Keratinocyte (primary cell): ENCODE measurements at regions not wholly inside any gene's neighbourhood (a gene's known extent, or its start where the extent isn't known, plus 50 kb on each side); places are given as distances from the start of the nearest gene placed in this dataset.

ENCODE experiments used
- DNase-seq: peaks from one replicate; pipeline ENCODE4 v3.0.0-alpha.2; 2011; ENCODE audit warnings: low read depth, missing footprints, low spot score
- FAIRE-seq: peaks from 2 replicates; lab custom pipeline; 2011; peaks lifted over from hg19 to GRCh38; lab: Jason Lieb, UNC
- H2AFZ ChIP-seq: 2 replicates; pipeline ENCODE4 v1.6.0; 2012; ENCODE audit warnings: low read length, control low read depth, inconsistent platforms; ENCODE audit not compliant: control insufficient read depth
- H3K27ac ChIP-seq: 2 replicates; pipeline ENCODE4 v1.5.1; 2011; ENCODE audit warnings: low read length; ENCODE audit not compliant: control insufficient read depth, insufficient read depth
- H3K27me3 ChIP-seq: 3 replicates; pipeline ENCODE4 v1.6.0; 2011; ENCODE audit warnings: low read length; ENCODE audit not compliant: control insufficient read depth, insufficient read depth; ENCODE audit errors: extremely low read depth
- H3K36me3 ChIP-seq, 2 experiments: 2 replicates in 1 of 2; 3 replicates in 1 of 2; pipeline ENCODE4 v1.5.1; 2011; ENCODE audit warnings: low read length in 2 of 2, mild to moderate bottlenecking in 1 of 2; ENCODE audit not compliant: control insufficient read depth in 2 of 2, insufficient read depth in 2 of 2; ENCODE audit errors: extremely low read depth in 1 of 2
- H3K4me1 ChIP-seq: 3 replicates; pipeline ENCODE4 v1.5.1; 2011; ENCODE audit warnings: low read length; ENCODE audit not compliant: control insufficient read depth, insufficient read depth; ENCODE audit errors: extremely low read depth
- H3K4me2 ChIP-seq: 3 replicates; pipeline ENCODE4 v1.6.0; 2011; ENCODE audit warnings: low read depth, low read length; ENCODE audit not compliant: control insufficient read depth, insufficient read depth; ENCODE audit errors: extremely low read depth
- H3K4me3 ChIP-seq, 3 experiments: fragments of 200-600 bp in 1 of 3; sonication (generic) in 1 of 3; 2 replicates in 2 of 3; 3 replicates in 1 of 3; pipeline ENCODE4 v1.5.1; 2011 to 2016; ENCODE audit warnings: low read length in 3 of 3, mild to moderate bottlenecking in 3 of 3, control low read depth in 2 of 3, inconsistent platforms in 1 of 3, low read depth in 1 of 3, mixed read lengths in 1 of 3, mixed run types in 1 of 3, moderate library complexity in 1 of 3; ENCODE audit not compliant: control insufficient read depth in 2 of 3, insufficient read depth in 2 of 3; ENCODE audit errors: extremely low read depth in 1 of 3
- H3K79me2 ChIP-seq: 2 replicates; pipeline ENCODE4 v1.6.0; 2012; ENCODE audit warnings: low read length; ENCODE audit not compliant: control insufficient read depth, insufficient read depth
- H3K9ac ChIP-seq: 3 replicates; pipeline ENCODE4 v1.6.0; 2011; ENCODE audit warnings: low read length; ENCODE audit not compliant: control insufficient read depth, insufficient read depth; ENCODE audit errors: extremely low read depth
- H3K9me1 ChIP-seq: 3 replicates; pipeline ENCODE4 v1.6.0; 2011; ENCODE audit warnings: low read length; ENCODE audit not compliant: control insufficient read depth, insufficient read depth; ENCODE audit errors: extremely low read depth
- H3K9me3 ChIP-seq: 2 replicates; pipeline ENCODE4 v1.5.1; 2012; ENCODE audit warnings: low read depth, low read length; ENCODE audit not compliant: control insufficient read depth
- H4K20me1 ChIP-seq: 3 replicates; pipeline ENCODE4 v1.6.0; 2011; ENCODE audit warnings: low read length; ENCODE audit not compliant: control insufficient read depth, insufficient read depth; ENCODE audit errors: extremely low read depth
- EZH2 ChIP-seq: IDR thresholded peaks from one replicate; pipeline ENCODE4 v1.6.1; 2012; ENCODE audit warnings: inconsistent platforms, mild to moderate bottlenecking, low read length, moderate library complexity
- dilution Hi-C: fragments of 300-500 bp; cut with MboI; formaldehyde crosslinking; loops from one replicate; pipeline ENCODE4 v1.7.0; 2020; ENCODE audit warnings: low sequenced_read_pairs; ENCODE audit not compliant: extremely low pct_ligation_motif_present
- TF ChIP-seq, protein P1 (sequence below), 3 experiments: IDR thresholded peaks in 1 of 3; conservative IDR thresholded peaks in 1 of 3; optimal IDR thresholded peaks in 1 of 3; 2 replicates in 2 of 3; 3 replicates in 1 of 3; pipeline versions ENCODE3 to v1.5.1; 2011; ENCODE audit warnings: low read length in 3 of 3, mild to moderate bottlenecking in 3 of 3, moderate library complexity in 2 of 3, control low read depth in 1 of 3, inconsistent platforms in 1 of 3; ENCODE audit not compliant: insufficient read depth in 2 of 3; ENCODE audit errors: extremely low read depth in 1 of 3

DNA sequence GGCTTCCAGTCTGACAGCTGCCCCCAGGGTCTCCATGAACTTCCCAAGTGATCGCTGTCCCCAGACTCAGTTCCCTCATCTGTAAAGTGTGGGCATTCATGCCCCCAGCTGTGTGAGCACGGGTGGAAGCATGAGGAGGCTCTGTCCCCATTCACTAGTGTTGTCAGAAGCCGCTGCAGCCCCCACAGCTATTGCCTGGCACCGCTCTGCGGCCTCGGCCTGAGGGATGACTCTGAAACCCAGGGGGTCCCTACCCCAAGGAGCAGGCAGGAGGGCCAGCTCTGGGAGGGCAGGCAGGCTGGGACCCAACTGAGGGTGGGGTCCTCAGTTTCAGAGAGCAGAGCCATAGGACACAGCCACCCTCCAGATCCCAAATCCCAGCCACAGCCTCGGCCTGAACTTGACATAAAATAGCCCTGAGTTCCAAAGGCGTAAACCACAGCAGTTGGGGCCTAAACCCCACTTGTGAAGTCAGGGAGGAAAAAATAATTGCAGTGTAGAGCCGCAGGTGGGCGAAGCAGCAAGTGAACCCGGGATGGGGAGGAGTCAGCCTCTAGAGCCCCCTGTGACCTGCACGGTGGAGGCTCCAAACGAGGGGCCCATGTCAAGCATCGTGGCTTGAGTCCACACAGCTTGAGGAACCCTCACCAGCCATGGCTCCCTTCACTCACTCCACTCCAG is 66.0 kb upstream of the ADAMTS2 start:
- no peak overlapping the region for H3K4me2 ChIP-seq
- H3K79me2 ChIP-seq, result no peaks in the 10 kb centered on the region
- H4K20me1 ChIP-seq, result no peaks in the 10 kb centered on the region
- no peaks in the 10 kb centered on the region for H3K9me1 ChIP-seq
- peaks cover 11% of the 10 kb centered on the region for H3K9me3 ChIP-seq
- no peak overlapping the region for H3K27ac ChIP-seq
- TF ChIP-seq EZH2, result no peak
- TF ChIP-seq, protein P1, sequence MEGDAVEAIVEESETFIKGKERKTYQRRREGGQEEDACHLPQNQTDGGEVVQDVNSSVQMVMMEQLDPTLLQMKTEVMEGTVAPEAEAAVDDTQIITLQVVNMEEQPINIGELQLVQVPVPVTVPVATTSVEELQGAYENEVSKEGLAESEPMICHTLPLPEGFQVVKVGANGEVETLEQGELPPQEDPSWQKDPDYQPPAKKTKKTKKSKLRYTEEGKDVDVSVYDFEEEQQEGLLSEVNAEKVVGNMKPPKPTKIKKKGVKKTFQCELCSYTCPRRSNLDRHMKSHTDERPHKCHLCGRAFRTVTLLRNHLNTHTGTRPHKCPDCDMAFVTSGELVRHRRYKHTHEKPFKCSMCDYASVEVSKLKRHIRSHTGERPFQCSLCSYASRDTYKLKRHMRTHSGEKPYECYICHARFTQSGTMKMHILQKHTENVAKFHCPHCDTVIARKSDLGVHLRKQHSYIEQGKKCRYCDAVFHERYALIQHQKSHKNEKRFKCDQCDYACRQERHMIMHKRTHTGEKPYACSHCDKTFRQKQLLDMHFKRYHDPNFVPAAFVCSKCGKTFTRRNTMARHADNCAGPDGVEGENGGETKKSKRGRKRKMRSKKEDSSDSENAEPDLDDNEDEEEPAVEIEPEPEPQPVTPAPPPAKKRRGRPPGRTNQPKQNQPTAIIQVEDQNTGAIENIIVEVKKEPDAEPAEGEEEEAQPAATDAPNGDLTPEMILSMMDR (optimal IDR thresholded peaks at IDR 0.05 in 1 of 3, IDR thresholded peaks at IDR 0.05 in 1 of 3, conservative IDR thresholded peaks at IDR 0.05 in 1 of 3; ENCODE audit: extremely low read depth in 1 of 3, insufficient read depth in 2 of 3, low read length in 3 of 3), result no peak
- no peak overlapping the region for H3K4me3 ChIP-seq
- H3K4me1 ChIP-seq, result no peaks in the 10 kb centered on the region
- DNase-seq (no peak), FAIRE-seq (no peak)
- H3K36me3 ChIP-seq, result no peaks in the 10 kb centered on the region
- H3K27me3 ChIP-seq, result no peaks in the 10 kb centered on the region
- H2AFZ ChIP-seq, result no peak overlapping the region
- H3K9ac ChIP-seq, result no peak overlapping the region
- dilution Hi-C loops, result no loop called here

DNA sequence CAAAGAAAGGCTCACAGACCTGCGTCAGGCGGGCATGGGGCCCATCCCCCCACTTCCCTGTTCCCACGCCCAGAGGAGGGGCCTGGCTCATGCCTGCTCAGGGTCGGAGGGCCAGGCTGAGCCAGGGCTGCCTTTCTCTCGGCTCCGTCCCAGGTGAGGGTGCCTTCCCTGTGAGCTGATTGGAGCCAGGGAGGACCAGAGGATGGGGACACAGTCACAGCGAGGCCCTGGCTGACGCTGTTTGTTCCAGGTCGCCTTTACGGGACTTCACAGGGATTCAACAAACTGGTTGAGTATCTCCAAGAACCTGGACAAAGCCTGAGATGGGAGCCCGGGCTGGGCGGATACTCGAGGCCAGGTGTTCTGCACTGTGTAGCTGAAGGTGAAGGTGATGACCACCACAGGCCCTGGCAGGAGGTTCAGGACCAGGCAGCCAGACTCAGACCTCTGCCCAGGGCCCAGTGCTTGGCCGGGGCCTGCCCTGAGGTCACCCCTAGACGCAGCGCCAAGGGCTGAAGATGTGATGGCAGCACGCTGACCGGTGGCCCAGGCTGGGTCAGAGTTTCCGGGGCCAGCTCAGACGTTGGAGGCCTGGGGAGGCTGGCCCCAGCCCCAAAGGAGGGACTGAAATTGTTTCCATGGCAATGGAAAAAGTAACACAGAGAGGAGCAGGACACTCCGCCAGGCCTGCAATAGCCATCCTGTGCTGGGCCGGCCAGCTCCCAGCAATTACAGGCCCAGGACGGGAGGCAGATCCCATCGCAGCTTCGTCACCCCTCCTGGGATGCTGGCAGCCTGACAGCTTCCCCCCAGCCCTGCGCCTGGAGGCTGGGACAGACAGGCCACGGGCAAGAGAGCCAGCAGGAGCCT is 65.3 kb upstream of the ADAMTS2 start:
- H3K9me3 ChIP-seq, result peaks cover 14% of the 10 kb centered on the region
- no peaks in the 10 kb centered on the region for H3K4me1 ChIP-seq
- no peak for DNase-seq
- no peak overlapping the region for H3K27ac ChIP-seq
- H2AFZ ChIP-seq, result no peak overlapping the region
- no peak for FAIRE-seq
- no peaks in the 10 kb centered on the region for H4K20me1 ChIP-seq
- TF ChIP-seq, protein P1 (optimal IDR thresholded peaks at IDR 0.05 in 1 of 3, IDR thresholded peaks at IDR 0.05 in 1 of 3, conservative IDR thresholded peaks at IDR 0.05 in 1 of 3; ENCODE audit: extremely low read depth in 1 of 3, insufficient read depth in 2 of 3, low read length in 3 of 3), result no peak
- TF ChIP-seq EZH2, result no peak
- H3K79me2 ChIP-seq, result no peaks in the 10 kb centered on the region
- H3K36me3 ChIP-seq, result no peaks in the 10 kb centered on the region
- H3K27me3 ChIP-seq, result no peaks in the 10 kb centered on the region
- H3K9ac ChIP-seq, result no peak overlapping the region
- dilution Hi-C loops, result no loop called here
- no peaks in the 10 kb centered on the region for H3K9me1 ChIP-seq
- H3K4me2 ChIP-seq, result no peak overlapping the region
- no peak overlapping the region for H3K4me3 ChIP-seq
